Lower leg skin (tissue), 4 donors: ENCODE measurements at regions not wholly inside any gene's neighbourhood (a gene's known extent, or its start where the extent isn't known, plus 50 kb on each side); places are given as distances from the start of the nearest gene placed in this dataset.

Experiments used
- DNase-seq, 2 donors: peaks; one replicate each; pipeline ENCODE4 v3.0.0-alpha.2; 2019; ENCODE audit warnings: low spot score in 2 of 2
- H3K4me3 ChIP-seq: fragments of 200-600 bp; sonication (generic); 2 replicates; pipeline ENCODE4 v1.5.1; 2017; ENCODE audit warnings: mild to moderate bottlenecking, low read depth; ENCODE audit not compliant: poor library complexity, severe bottlenecking
- POLR2A ChIP-seq, 2 donors: fragments of 450-650 bp; IDR thresholded peaks; one replicate each; pipeline ENCODE4 v1.6.1; 2016 to 2017; ENCODE audit warnings: antibody characterized with exemption in 2 of 2, mild to moderate bottlenecking in 1 of 2, moderate library complexity in 1 of 2
- WGBS, 2 donors: methylation state at CpG; one replicate each; pipeline ENCODE4 v1.1.5; 2018; 5-methylcytosine and 5-hydroxymethylcytosine counted together
- intact Hi-C: fragments of 100-400 bp; cut with DNase I; formaldehyde crosslinking; loops from one replicate; pipeline ENCODE4 v1.15.0; 2023; ENCODE audit warnings: low total_unique reads
- TF ChIP-seq, protein P1 (sequence below), 3 donors: fragments of 450-650 bp; IDR thresholded peaks; one replicate each; pipeline ENCODE4 v1.5.1; 2016; ENCODE audit warnings: antibody characterized with exemption in 3 of 3, mild to moderate bottlenecking in 3 of 3, moderate library complexity in 2 of 3

DNA sequence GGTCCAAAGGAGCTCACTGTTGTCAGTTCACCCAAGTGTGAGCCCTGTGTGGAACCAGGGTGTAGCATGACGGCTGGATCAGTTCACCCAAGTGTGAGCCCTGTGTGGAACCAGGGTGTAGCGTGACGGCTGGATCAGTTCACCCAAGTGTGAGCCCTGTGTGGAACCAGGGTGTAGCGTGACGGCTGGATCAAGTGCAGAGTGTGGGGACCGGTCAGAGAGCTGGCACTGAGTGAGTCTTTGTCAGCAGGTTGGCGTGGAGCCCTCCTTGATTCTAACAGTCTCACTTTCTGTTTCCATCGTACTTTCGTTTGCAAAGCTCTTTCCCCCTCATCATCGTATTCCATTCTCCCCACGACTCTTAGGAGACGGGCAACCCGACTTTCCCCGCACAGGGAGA lies 57.9 kb upstream of the DLG1 start:
- no peak overlapping the region for H3K4me3 ChIP-seq
- no peak for DNase-seq
- intact Hi-C loops = no loop called here

DNA sequence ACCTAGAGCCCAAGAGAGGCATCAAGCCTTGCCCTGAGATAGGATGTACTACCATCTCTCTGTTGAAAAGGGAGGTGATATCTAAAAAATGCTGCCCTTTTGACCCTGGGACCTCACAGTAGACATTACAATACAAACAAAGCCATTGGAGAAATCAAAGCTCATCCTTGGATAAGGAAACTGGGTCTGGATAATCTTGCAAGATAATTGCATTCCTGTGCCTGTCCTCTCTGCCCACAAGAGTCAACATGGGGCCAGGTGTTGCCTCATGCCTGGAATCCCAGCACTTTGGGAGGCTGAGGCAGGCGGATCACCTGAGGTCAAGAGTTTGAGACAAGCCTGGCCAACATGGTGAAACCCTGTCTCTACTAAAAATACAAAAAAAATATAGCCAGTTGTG lies 57.3 kb upstream of the DLG1 start:
- WGBS, 2 donors = 95 to 100% methylated on average over 1 of the region's 1 CpG
- H3K4me3 ChIP-seq = no peak overlapping the region
- TF ChIP-seq POLR2A (IDR thresholded peaks at IDR 0.05) = no peak
- TF ChIP-seq, protein P1, sequence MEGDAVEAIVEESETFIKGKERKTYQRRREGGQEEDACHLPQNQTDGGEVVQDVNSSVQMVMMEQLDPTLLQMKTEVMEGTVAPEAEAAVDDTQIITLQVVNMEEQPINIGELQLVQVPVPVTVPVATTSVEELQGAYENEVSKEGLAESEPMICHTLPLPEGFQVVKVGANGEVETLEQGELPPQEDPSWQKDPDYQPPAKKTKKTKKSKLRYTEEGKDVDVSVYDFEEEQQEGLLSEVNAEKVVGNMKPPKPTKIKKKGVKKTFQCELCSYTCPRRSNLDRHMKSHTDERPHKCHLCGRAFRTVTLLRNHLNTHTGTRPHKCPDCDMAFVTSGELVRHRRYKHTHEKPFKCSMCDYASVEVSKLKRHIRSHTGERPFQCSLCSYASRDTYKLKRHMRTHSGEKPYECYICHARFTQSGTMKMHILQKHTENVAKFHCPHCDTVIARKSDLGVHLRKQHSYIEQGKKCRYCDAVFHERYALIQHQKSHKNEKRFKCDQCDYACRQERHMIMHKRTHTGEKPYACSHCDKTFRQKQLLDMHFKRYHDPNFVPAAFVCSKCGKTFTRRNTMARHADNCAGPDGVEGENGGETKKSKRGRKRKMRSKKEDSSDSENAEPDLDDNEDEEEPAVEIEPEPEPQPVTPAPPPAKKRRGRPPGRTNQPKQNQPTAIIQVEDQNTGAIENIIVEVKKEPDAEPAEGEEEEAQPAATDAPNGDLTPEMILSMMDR (IDR thresholded peaks at IDR 0.05) = no peak
- no peak for DNase-seq
- intact Hi-C loops = no loop called here

More for the DNA sequence above, 57.9 kb upstream of the DLG1 start:
- TF ChIP-seq POLR2A (IDR thresholded peaks at IDR 0.05) = no peak
- TF ChIP-seq, protein P1 (IDR thresholded peaks at IDR 0.05) = no peak
- 63 to 80% methylated on average over 14 of the region's 14 CpGs for WGBS, 2 donors

DNA sequence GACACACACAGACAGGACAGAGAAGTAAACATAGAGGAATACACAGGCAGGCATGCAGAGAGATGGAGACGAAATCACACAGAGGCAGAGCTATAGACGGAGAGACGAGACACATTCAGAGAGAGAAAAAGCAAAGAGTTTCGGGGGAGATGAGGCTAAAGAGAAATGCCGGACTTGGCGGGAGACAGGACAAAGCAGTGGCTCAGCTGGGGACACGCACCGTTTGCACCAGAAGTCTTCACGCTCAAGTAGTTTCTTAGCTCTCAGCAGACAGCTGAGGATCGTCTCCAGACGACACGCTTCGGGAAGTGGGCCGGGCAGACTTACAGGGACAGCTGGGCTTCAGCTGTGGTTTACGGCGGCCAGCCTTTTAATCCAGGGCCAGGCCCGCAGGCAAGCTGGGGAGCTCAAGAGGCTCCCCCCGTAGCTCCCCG lies 56.2 kb upstream of the DLG1 start:
- 53 to 73% methylated on average over 19 of the region's 19 CpGs for WGBS, 2 donors
- intact Hi-C loops = no loop called here
- no peak for TF ChIP-seq POLR2A (IDR thresholded peaks at IDR 0.05)
- TF ChIP-seq, protein P1 (IDR thresholded peaks at IDR 0.05) = no peak
- no peak for DNase-seq
- no peak overlapping the region for H3K4me3 ChIP-seq

DNA sequence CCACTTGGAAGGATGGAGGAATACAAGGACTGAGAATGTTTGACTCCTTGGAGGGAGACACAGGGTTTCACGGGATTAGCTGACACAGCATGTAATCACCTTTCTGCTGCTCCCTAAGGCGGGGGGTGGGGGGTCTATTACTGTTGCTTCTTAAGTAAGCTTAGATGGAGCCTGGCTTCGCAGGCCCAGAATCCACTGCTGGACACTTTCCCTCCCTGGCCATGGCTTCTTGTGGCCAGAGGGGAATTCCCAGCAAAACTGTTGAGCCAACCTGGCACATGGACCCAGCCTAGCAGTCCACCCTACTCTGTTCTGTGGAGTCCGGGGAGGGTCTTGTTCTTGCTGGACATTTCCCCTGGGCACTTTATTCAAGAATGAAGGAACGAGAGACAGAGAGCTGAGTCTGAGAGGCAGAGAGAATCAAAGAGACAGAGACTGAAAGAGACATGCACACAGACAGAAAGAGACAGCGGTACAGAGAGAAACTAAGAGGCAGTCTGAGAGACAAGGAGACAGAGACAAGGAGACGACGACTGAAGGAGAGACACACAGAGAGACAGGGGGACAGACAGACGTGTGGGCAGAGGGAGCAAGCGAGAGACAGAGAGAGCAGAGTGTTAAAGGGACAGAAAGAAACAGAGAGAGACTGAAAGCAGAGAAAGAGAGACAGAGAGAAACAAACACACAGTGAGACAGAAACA lies 55.6 kb upstream of the DLG1 start:
- intact Hi-C loops = no loop called here
- no peak overlapping the region for H3K4me3 ChIP-seq
- 64 to 78% methylated on average over 10 of the region's 10 CpGs for WGBS, 2 donors
- DNase-seq = no peak
- TF ChIP-seq, protein P1 (IDR thresholded peaks at IDR 0.05) = no peak
- no peak for TF ChIP-seq POLR2A (IDR thresholded peaks at IDR 0.05)

DNA sequence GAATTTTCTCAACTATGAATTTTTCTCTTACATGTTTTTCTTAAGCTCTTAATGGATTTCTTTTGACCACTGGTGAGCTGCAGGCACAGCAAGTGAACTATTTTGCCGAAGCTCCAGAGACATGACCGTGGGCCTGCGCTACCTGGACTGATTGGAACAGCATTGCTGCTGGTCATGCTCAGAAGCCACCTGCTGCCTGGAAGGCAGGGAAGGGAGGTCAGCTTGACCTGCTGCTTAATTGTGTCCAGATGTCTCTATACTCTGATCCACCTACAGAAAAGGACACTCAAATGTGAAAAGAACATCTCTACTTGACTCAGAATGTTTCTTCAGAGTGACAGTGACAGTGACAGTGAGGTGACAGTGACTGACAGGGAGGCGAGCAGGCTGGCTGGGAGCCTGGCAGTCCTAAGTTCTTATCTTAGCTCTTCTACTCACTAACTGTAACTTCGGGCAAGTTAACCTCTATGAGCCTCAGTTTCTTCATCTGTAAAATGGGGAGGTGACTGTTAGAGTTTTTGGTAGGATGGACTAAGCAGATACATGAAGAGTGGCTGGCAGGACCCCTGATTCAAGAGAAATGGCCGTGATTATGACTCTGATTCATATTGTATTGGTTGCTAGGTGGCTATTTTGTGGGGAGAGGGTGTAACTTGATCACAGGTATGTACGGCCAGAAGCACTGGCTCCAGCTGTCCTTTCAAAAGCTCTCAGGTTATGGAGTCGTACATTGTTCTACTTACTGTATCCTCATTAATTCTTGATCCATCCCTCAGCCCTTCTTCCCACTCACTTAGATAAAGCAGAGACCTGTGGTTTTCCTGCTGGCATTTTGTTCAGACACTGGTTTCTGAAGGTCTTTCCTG lies 54.8 kb upstream of the DLG1 start:
- intact Hi-C loops = no loop called here
- no peak for DNase-seq
- no peak overlapping the region for H3K4me3 ChIP-seq
- WGBS, 2 donors = 79 to 91% methylated on average over 8 of the region's 8 CpGs
- no peak for TF ChIP-seq POLR2A (IDR thresholded peaks at IDR 0.05)
- TF ChIP-seq, protein P1 (IDR thresholded peaks at IDR 0.05) = no peak
